ENCODE measurements at regions not wholly inside any gene's neighbourhood (a gene's known extent, or its start where the extent isn't known, plus 50 kb on each side); places are given as distances from the start of the nearest gene placed in this dataset.

- no peak for DNase-seq (ENCODE audit: low read depth in 3 of 3, low spot score in 2 of 3)
Observed at GRCh38 chr1:11338284-11338924, 65.4 kb downstream of the UBIAD1 start.

GRCh38 chr1:11339346-11340232 is 66.6 kb downstream of the UBIAD1 start:
- DNase-seq (ENCODE audit: low read depth in 3 of 3, low spot score in 2 of 3), result no peak

- no peak for DNase-seq (ENCODE audit: low read depth in 3 of 3, low spot score in 2 of 3)
Observed at GRCh38 chr1:11340233-11340632, 67.2 kb downstream of the UBIAD1 start.

GRCh38 chr1:11341901-11342552 is 69.0 kb downstream of the UBIAD1 start:
- no peak for DNase-seq (ENCODE audit: low read depth in 3 of 3, low spot score in 2 of 3)

- no peak for DNase-seq (ENCODE audit: low read depth in 3 of 3, low spot score in 2 of 3)
Observed at GRCh38 chr1:11342621-11343032, 69.6 kb downstream of the UBIAD1 start.

- no peak for DNase-seq (ENCODE audit: low read depth in 3 of 3, low spot score in 2 of 3)
Observed at GRCh38 chr1:11345971-11346715, 73.1 kb downstream of the UBIAD1 start.

GRCh38 chr1:11350265-11350664 is 77.3 kb downstream of the UBIAD1 start:
- DNase-seq (ENCODE audit: low read depth in 3 of 3, low spot score in 2 of 3), result no peak

GRCh38 chr1:11352058-11352715 is 79.2 kb downstream of the UBIAD1 start:
- DNase-seq (ENCODE audit: low read depth in 3 of 3, low spot score in 2 of 3), result no peak

GRCh38 chr1:11352816-11353799 is 80.1 kb downstream of the UBIAD1 start:
- no peak for DNase-seq (ENCODE audit: low read depth in 3 of 3, low spot score in 2 of 3)

GRCh38 chr1:11354893-11355553 is 82.0 kb downstream of the UBIAD1 start:
- no peak for DNase-seq (ENCODE audit: low read depth in 3 of 3, low spot score in 2 of 3)

- DNase-seq (ENCODE audit: low read depth in 3 of 3, low spot score in 2 of 3), result no peak
Observed at GRCh38 chr1:11355559-11356475, 82.8 kb downstream of the UBIAD1 start.

- no peak for DNase-seq (ENCODE audit: low read depth in 3 of 3, low spot score in 2 of 3)
Observed at GRCh38 chr1:11357276-11357675, 84.3 kb downstream of the UBIAD1 start.

- no peak for DNase-seq (ENCODE audit: low read depth in 3 of 3, low spot score in 2 of 3)
Observed at GRCh38 chr1:11358984-11359383, 86.0 kb downstream of the UBIAD1 start.

- no peak for DNase-seq (ENCODE audit: low read depth in 3 of 3, low spot score in 2 of 3)
Observed at GRCh38 chr1:11362547-11363021, 89.6 kb downstream of the UBIAD1 start.

GRCh38 chr1:11364170-11364569 is 91.2 kb downstream of the UBIAD1 start:
- DNase-seq (ENCODE audit: low read depth in 3 of 3, low spot score in 2 of 3), result no peak

- no peak for DNase-seq (ENCODE audit: low read depth in 3 of 3, low spot score in 2 of 3)
Observed at GRCh38 chr1:11365744-11366387, 92.9 kb downstream of the UBIAD1 start.
